ENCODE measurements at regions not wholly inside any gene's neighbourhood (a gene's known extent, or its start where the extent isn't known, plus 50 kb on each side); places are given as distances from the start of the nearest gene placed in this dataset.

DNA sequence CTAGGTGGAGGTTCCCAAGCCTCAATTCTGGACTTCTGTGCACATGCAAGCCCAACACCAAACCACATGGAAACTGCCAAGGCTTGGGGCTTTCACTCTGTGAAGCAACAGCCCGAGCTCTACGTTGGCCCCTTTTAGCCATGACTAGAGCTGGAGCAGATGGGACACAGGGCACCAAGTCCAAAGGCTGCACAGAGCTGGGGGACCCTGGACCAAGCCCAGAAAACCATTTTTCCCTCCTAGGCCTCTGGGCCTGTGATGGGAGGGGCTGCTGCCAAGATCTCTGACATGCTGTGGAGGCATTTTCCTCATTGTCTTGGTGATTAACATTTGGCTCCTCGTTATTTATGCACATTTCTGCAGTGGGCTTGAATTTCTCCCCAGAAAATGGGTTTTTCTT, 258.7 kb upstream of the ACTRT1 start:
- DNase-seq (ENCODE audit: low spot score): no peak

- DNase-seq (ENCODE audit: low spot score): no peak
Measured at GRCh38 chrX:128309311-128309710, 257.1 kb upstream of the ACTRT1 start.

- DNase-seq (ENCODE audit: low spot score): no peak
Measured at GRCh38 chrX:128294198-128294597, 242.0 kb upstream of the ACTRT1 start.

- DNase-seq (ENCODE audit: low spot score): no peak
Measured at GRCh38 chrX:128287693-128288092, 235.5 kb upstream of the ACTRT1 start.

DNA sequence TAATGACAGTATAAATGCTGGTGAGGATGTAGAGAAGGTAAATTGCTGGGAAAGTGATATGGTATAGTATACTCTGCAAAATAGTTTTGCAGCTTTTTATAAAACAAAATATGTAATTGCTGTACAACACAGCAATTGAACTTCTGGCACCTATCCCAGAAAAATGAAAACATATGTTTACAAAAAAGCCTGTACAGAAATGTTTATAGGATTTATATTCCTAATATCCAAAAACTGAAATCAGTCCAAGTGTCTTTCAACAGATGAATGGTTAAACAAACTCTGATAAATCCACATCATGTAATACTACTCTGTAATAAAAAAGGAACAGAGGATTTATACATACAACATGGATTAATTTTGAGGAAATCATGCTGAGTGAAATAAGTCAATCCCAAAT, 198.4 kb upstream of the ACTRT1 start:
- DNase-seq (ENCODE audit: low spot score): no peak

GRCh38 chrX:128216364-128216763, 164.2 kb upstream of the ACTRT1 start:
- DNase-seq (ENCODE audit: low spot score): no peak

DNA sequence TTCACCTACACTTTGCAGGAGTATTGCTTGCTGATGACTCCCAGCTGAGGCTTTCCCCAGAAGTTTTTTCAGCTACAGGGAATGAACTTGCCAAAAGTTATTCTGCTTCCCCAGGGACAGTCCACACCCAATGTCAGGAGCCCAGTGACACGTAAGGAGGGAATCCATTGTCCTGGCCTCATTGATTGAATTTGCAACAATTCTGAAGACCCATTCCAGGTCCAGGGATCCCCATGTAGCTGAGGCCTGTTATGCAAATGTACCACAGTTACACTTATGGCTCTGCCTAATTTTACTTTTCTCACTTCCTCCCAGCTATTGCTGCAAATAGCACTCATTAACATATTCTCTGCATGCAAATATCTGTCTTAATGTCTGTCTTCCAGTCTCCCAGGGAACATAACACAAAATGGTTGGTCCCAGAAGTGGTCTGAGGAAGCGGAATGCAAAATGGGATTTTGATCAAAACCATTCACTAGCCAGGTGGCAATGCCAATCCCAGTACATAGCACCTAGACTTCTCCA, 113.7 kb upstream of the ACTRT1 start:
- DNase-seq (ENCODE audit: low spot score): peak; percentile 0

DNA sequence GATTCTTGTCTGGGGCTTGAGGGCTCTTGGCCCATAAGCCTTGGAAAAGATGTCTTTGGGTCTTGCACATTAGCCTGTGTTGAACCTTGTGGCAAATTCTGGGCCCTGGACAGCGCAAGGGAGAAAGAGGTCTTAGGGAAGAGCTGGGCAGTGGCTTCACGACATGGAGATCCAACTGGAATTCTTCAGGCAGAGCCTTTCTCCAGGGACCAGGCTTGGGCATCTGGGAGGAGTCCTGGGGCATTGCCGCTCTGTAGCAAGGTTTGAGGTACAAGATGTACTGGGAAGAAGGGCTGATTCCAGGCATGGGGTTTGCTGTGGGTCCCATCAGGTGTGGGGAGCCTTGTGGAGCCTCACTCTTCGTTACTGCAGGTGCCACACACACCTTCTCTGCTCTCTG, 104.0 kb upstream of the ACTRT1 start:
- no peak for DNase-seq (ENCODE audit: low spot score)

DNA sequence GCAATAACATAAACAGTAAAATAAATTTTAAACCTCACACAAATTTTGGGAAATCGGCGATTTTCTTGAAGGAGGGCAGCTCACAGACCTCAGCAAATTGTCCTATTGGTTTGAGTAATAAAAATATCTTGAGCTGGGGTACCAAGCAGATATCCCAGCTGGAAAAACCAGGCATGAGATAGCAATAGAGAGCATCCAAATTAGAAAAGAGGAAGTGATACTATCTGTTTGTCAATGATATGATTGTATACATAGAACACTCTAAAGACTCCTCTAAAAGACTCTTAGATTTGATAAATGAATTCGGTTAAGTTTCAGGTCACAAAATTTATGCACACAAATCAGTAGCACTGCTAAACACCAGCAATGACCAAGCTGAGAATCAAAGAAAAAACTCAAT, 90.5 kb upstream of the ACTRT1 start:
- DNase-seq (ENCODE audit: low spot score): no peak

DNA sequence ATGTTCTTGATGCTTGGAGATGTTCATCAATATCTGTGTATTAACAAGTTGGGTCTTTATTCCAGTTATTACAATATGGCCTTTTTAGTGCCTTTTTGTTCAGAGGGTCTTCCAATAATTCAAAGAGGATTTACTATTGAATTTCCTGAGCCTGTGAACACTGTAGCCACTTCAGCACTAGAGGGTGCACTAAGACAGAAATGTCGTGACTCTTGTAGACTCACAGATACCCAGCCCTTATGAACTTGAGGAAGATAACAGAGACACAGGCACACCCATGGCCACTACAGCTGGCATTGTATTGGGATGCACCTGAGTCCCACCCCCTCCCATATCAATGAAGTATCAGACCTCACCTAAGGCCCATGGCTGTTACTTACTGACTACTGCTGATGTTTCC, 54.4 kb upstream of the ACTRT1 start:
- peak; percentile 26 for DNase-seq (ENCODE audit: low spot score)

DNA sequence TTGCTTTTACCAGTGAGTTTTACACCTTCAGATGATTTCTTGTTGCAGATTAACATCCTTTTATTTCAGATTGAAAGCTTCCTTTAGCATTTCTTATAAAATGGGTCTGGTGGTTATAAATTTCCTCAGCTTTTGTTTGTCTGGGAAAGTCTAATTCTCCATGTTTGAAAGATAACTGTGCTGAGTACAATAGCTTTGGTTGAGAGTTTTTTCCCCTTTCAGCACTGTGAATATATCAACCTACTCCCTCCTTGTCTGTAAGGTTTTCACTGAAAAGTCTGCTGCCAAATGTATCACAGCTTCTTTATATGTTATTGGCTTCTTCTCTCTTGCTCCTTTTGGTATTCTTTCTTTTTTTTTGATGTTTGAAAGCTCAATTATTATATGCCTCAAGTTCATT, 53.5 kb upstream of the ACTRT1 start:
- no peak for DNase-seq (ENCODE audit: low spot score)
